ENCODE measurements at regions not wholly inside any gene's neighbourhood (a gene's known extent, or its start where the extent isn't known, plus 50 kb on each side); places are given as distances from the start of the nearest gene placed in this dataset.

DNA sequence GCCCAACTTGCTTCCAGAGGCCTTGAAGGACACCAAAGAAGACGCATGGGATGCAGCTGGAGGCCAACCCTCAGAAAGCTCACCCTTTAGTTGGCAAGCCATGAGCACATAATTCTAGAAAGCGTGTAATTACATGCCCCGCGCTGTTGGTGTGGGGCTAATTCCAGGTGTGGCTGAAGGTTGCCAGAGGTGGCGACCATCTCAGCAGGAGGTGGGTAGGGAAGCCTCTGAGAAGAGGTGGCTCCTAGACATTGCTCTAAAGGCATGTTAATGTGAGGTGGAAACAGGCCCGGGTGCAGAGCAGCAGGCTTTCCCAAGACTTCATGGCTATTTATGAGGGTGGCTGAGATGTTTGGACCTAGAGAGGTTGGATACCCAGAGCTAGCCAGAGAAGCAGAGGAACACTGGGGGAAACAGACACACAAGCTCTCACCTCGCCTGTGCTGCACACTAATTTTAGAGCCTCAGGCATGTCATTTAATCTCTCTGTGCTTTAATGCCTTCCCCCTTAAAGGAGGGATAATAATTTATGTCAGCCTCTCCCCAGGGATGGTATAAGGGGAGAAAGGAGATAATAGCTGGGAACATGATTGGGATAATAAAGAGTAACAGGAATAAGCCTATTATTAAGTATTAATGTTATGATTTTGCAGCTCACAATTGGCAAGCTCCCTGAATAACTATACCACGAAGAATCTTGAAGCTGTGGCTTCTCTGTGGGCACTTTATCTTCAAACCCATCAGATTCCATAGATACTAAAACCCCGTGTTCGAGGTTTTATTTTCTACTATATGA is 60.0 kb upstream of the HELT start:
- no peaks in the 10 kb centered on the region for H3K4me1 ChIP-seq
- DNase-seq = no peak
- intact Hi-C loops (cut with DNase I) = no loop called here
- H3K9ac ChIP-seq (ENCODE audit: low read depth in 2 of 2, low read length in 2 of 2) = no peak overlapping the region
- no peaks in the 10 kb centered on the region for H3K9me3 ChIP-seq
- TF ChIP-seq, protein P1, sequence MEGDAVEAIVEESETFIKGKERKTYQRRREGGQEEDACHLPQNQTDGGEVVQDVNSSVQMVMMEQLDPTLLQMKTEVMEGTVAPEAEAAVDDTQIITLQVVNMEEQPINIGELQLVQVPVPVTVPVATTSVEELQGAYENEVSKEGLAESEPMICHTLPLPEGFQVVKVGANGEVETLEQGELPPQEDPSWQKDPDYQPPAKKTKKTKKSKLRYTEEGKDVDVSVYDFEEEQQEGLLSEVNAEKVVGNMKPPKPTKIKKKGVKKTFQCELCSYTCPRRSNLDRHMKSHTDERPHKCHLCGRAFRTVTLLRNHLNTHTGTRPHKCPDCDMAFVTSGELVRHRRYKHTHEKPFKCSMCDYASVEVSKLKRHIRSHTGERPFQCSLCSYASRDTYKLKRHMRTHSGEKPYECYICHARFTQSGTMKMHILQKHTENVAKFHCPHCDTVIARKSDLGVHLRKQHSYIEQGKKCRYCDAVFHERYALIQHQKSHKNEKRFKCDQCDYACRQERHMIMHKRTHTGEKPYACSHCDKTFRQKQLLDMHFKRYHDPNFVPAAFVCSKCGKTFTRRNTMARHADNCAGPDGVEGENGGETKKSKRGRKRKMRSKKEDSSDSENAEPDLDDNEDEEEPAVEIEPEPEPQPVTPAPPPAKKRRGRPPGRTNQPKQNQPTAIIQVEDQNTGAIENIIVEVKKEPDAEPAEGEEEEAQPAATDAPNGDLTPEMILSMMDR (IDR thresholded peaks at IDR 0.05) = no peak
- H3K27me3 ChIP-seq = no peaks in the 10 kb centered on the region
- H3K4me3 ChIP-seq = no peak overlapping the region
- no peaks in the 10 kb centered on the region for H3K36me3 ChIP-seq
- H3K27ac ChIP-seq = no peak overlapping the region

DNA sequence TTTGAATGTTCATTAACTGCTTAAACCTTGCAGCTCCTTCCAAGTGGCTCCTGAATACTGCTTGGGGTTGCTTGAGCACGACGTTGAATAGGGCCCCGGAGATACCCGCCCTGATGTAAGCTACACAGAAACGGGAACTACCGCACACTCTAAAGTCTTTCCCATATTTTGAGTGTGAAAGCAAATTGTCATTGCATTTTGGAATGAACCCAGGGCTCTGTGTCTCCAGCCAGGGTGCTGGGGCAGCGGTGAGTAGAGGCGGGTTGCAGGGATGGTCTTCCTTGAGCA is 59.4 kb upstream of the HELT start:
- H3K36me3 ChIP-seq = no peaks in the 10 kb centered on the region
- H3K4me1 ChIP-seq = no peaks in the 10 kb centered on the region
- TF ChIP-seq, protein P1 (IDR thresholded peaks at IDR 0.05) = no peak
- intact Hi-C loops (cut with DNase I) = no loop called here
- H3K9ac ChIP-seq (ENCODE audit: low read depth in 2 of 2, low read length in 2 of 2) = no peak overlapping the region
- H3K9me3 ChIP-seq = no peaks in the 10 kb centered on the region
- no peaks in the 10 kb centered on the region for H3K27me3 ChIP-seq
- H3K27ac ChIP-seq = no peak overlapping the region
- H3K4me3 ChIP-seq = no peak overlapping the region
- no peak for DNase-seq

DNA sequence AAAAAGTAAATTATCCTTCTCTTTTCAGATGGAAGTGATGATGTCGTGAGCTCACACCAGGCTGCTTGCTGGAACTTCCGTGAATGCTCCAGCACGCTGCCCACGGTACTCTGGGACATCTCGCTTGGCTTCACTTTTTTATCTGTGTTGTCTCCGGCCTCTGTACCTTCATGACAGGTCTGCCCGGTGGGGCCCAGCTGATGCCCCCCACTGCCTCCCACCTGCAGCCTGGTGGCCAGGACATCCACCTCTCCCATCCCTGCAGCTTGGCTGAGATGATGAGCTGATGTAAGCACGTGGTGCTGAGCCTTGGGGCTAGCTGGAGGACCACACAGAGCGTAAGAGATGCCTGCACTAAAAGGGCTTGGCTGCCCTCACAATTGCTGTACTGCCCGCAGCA is 59.0 kb upstream of the HELT start:
- Histone ChIP-seq H3K9ac (ENCODE audit: low read depth in 2 of 2, low read length in 2 of 2) (no peak overlapping the region), H3K9me3 (no peaks in the 10 kb centered on the region), H3K27me3 (no peaks in the 10 kb centered on the region), H3K27ac (no peak overlapping the region), H3K36me3 (no peaks in the 10 kb centered on the region), H3K4me1 (no peaks in the 10 kb centered on the region), H3K4me3 (no peak overlapping the region)
- TF ChIP-seq, protein P1 (IDR thresholded peaks at IDR 0.05) = no peak
- no peak for DNase-seq
- intact Hi-C loops (cut with DNase I) = no loop called here

DNA sequence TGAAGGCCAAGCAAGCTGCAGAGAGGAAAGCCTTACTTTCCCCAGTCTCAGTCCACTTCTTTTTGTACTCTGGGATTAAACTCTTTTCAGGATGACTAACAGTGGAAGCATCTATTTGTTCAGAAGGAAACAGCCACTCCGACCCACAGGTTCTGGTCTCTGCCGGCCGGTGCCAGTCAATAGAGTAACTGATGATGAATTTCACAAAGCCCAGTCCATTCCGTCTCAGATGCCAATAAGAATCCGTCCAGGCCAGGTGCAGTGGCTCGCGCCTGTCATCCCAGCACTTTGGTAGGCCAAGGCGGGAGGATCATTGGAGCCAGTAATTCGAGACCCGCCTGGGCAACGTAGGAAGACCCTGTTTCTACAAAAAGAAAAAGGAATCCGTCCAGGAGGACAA is 58.5 kb upstream of the HELT start:
- Histone ChIP-seq H3K9me3 (no peaks in the 10 kb centered on the region), H3K4me3 (no peak overlapping the region), H3K9ac (ENCODE audit: low read depth in 2 of 2, low read length in 2 of 2) (no peak overlapping the region), H3K27me3 (no peaks in the 10 kb centered on the region), H3K36me3 (no peaks in the 10 kb centered on the region), H3K27ac (no peak overlapping the region), H3K4me1 (no peaks in the 10 kb centered on the region)
- TF ChIP-seq, protein P1 (IDR thresholded peaks at IDR 0.05) = no peak
- DNase-seq = no peak
- intact Hi-C loops (cut with DNase I) = no loop called here

DNA sequence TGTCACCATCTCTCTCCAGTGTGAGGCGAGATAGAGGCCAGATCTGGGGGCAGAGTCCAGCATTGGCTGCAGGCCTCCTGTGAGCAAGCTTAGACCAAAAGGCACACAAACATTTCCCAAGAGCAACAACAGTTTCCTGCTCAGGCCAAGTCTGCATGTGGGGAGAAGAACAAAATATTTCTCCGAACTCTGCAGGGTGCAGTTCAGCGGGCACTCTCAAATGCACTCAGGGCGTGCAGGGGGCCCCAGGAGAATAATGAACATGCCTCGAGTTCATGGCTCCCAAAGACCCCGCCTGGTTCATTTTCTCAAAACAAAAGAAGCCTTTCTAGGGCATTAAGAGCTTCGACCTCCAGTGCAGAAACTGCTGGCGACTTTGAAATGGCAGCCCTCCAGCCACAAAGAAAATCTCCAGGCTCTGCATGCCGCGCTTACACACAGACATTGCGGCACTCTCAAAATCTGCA is 57.8 kb upstream of the HELT start:
- H3K9me3 ChIP-seq = no peaks in the 10 kb centered on the region
- no peak overlapping the region for H3K9ac ChIP-seq (ENCODE audit: low read depth in 2 of 2, low read length in 2 of 2)
- TF ChIP-seq, protein P1 (IDR thresholded peaks at IDR 0.05) = no peak
- no peaks in the 10 kb centered on the region for H3K36me3 ChIP-seq
- H3K4me1 ChIP-seq = no peaks in the 10 kb centered on the region
- DNase-seq = no peak
- intact Hi-C loops (cut with DNase I) = no loop called here
- no peak overlapping the region for H3K4me3 ChIP-seq
- no peaks in the 10 kb centered on the region for H3K27me3 ChIP-seq
- no peak overlapping the region for H3K27ac ChIP-seq
